ENCODE measurements at regions not wholly inside any gene's neighbourhood (a gene's known extent, or its start where the extent isn't known, plus 50 kb on each side); places are given as distances from the start of the nearest gene placed in this dataset.
A peak's percentile ranks its signal among the peaks of the same experiment; 100 is the strongest.

DNA sequence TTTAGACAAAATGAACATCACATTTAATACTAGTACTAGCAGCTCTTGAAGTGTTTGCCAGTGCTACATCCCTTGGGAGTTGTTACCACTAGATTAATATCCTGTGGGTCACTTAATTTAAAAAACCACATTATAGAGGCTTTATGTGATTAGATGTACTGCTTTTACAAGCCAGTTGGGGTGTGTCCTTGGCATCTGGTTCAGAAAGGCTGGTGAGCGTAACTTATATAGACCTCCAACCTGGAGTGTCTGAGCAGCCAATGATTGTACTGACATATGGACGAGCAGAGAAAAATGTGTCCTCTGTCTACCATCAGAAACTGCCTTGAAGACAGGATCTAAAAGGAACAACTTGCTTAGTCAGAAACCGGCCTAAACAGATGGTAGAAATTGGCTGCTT is 306.2 kb upstream of the ATP11B start:
- peaks cover 0 to 3% (median 0%) of the 10 kb centered on the region in 3 donors for H3K4me1 ChIP-seq (ENCODE audit: control insufficient read depth in 2 of 3, insufficient read depth in 2 of 3, low read depth in 1 of 3, low read length in 3 of 3)
- TF ChIP-seq, protein P1, sequence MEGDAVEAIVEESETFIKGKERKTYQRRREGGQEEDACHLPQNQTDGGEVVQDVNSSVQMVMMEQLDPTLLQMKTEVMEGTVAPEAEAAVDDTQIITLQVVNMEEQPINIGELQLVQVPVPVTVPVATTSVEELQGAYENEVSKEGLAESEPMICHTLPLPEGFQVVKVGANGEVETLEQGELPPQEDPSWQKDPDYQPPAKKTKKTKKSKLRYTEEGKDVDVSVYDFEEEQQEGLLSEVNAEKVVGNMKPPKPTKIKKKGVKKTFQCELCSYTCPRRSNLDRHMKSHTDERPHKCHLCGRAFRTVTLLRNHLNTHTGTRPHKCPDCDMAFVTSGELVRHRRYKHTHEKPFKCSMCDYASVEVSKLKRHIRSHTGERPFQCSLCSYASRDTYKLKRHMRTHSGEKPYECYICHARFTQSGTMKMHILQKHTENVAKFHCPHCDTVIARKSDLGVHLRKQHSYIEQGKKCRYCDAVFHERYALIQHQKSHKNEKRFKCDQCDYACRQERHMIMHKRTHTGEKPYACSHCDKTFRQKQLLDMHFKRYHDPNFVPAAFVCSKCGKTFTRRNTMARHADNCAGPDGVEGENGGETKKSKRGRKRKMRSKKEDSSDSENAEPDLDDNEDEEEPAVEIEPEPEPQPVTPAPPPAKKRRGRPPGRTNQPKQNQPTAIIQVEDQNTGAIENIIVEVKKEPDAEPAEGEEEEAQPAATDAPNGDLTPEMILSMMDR (IDR thresholded peaks at IDR 0.05; ENCODE audit: borderline replicate concordance, extremely low read depth, insufficient read depth), result no peak
- no peak overlapping the region for H3K27ac ChIP-seq (ENCODE audit: low read depth in 2 of 2, low read length in 2 of 2)
- peak in 1 of 5 donors; percentile 54 for DNase-seq
- H3K4me3 ChIP-seq (ENCODE audit: low read length in 3 of 3), result no peak overlapping the region
- FAIRE-seq, result no peak
- no peaks in the 10 kb centered on the region for H3K36me3 ChIP-seq (ENCODE audit: control insufficient read depth in 2 of 3, insufficient read depth in 3 of 3, low read length in 3 of 3)
- H3K9ac ChIP-seq (ENCODE audit: low read length in 3 of 3), result no peak overlapping the region
- intact Hi-C loops (cut with DNase I), result no loop called here
- H3K9me3 ChIP-seq (ENCODE audit: control insufficient read depth in 2 of 3, insufficient read depth in 1 of 3, low read length in 3 of 3), result no peaks in the 10 kb centered on the region
- no peaks in the 10 kb centered on the region for H3K27me3 ChIP-seq (ENCODE audit: control insufficient read depth, insufficient read depth, low read length)

DNA sequence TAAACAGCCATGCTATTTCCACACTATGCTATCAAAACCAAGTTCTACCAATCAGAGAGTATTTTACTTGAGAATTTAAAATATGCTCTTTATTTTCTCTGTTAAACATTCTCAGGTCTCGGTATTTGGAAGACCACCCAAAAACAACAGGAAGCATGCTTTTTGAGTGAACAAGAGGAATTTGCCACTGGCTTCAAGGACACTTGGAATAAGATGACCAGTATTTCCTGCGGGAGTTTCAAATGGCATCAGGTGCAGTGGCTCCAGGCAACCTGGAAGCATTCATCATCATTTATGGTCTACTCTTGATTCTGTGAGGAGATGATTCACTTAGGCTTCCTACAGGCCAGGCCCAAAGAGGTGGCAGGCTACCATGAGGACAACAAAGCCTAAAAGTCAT is 305.7 kb upstream of the ATP11B start:
- peaks cover 0 to 3% (median 0%) of the 10 kb centered on the region in 3 donors for H3K4me1 ChIP-seq (ENCODE audit: control insufficient read depth in 2 of 3, insufficient read depth in 2 of 3, low read depth in 1 of 3, low read length in 3 of 3)
- H3K9me3 ChIP-seq (ENCODE audit: control insufficient read depth in 2 of 3, insufficient read depth in 1 of 3, low read length in 3 of 3), result no peaks in the 10 kb centered on the region
- H3K27me3 ChIP-seq (ENCODE audit: control insufficient read depth, insufficient read depth, low read length), result no peaks in the 10 kb centered on the region
- DNase-seq (peak in 3 of 5 donors; percentile 26 to 80 (median 66)), FAIRE-seq (no peak)
- intact Hi-C loops (cut with DNase I), result no loop called here
- TF ChIP-seq, protein P1 (IDR thresholded peaks at IDR 0.05; ENCODE audit: borderline replicate concordance, extremely low read depth, insufficient read depth), result no peak
- H3K27ac ChIP-seq (ENCODE audit: low read depth in 2 of 2, low read length in 2 of 2), result no peak overlapping the region
- no peak overlapping the region for H3K9ac ChIP-seq (ENCODE audit: low read length in 3 of 3)
- no peaks in the 10 kb centered on the region for H3K36me3 ChIP-seq (ENCODE audit: control insufficient read depth in 2 of 3, insufficient read depth in 3 of 3, low read length in 3 of 3)
- no peak overlapping the region for H3K4me3 ChIP-seq (ENCODE audit: low read length in 3 of 3)

DNA sequence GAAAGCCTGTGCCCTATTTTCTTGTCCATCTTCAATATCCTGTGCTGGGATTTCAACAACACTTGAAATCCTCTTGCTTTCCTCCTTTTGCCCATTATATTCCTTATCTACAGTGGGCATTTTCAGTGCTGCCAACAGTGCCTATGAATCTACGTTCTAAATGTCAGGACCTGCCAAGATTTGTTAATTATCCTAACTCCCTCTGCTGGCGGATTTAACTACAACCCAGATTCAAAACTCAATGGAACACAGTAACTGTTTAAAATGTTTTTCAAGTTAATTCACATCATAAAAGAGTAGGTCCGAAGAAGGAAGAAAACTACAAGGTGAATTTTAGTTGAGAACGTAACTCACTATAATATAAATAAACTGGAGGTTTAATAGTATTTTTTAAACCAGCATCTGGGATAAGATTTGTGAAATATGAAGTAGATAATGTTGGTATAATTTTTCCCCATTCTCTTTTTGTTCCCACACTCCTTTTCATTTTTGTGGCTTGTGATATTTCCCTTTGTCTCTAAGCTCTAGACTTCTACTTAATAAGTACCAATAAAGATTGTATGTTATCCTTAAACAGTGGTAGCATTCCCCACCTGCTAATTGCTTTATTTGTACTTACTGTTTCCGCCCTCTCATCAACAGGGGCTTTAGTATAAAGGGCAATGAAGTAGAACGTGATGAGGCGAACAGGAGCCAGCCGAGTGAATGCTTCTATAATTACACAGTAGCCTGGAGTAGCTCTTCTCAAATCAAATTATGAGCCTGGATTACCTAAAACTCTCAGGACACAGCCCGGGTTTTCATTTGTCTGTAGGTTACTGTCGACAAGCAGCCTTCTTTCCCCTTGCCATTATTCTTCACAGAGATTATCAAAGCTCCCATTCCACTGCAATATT is 302.5 kb upstream of the ATP11B start:
- Histone ChIP-seq H3K9me3 (ENCODE audit: control insufficient read depth in 2 of 3, insufficient read depth in 1 of 3, low read length in 3 of 3) (no peaks in the 10 kb centered on the region), H3K4me1 (ENCODE audit: control insufficient read depth in 2 of 3, insufficient read depth in 2 of 3, low read depth in 1 of 3, low read length in 3 of 3) (peaks cover 0 to 3% (median 0%) of the 10 kb centered on the region in 3 donors), H3K4me3 (ENCODE audit: low read length in 3 of 3) (no peak overlapping the region), H3K9ac (ENCODE audit: low read length in 3 of 3) (no peak overlapping the region), H3K36me3 (ENCODE audit: control insufficient read depth in 2 of 3, insufficient read depth in 3 of 3, low read length in 3 of 3) (no peaks in the 10 kb centered on the region), H3K27ac (ENCODE audit: low read depth in 2 of 2, low read length in 2 of 2) (no peak overlapping the region), H3K27me3 (ENCODE audit: control insufficient read depth, insufficient read depth, low read length) (no peaks in the 10 kb centered on the region)
- intact Hi-C loops (cut with DNase I), result no loop called here
- peak; percentile 63 for FAIRE-seq
- peak in 2 of 5 donors; percentile 73 to 76 for DNase-seq
- TF ChIP-seq, protein P1 (IDR thresholded peaks at IDR 0.05; ENCODE audit: borderline replicate concordance, extremely low read depth, insufficient read depth), result peak; percentile 32

Measured in kidney (tissue), 13 donors.